Gastroesophageal sphincter (tissue), 4 donors: ENCODE measurements at regions not wholly inside any gene's neighbourhood (a gene's known extent, or its start where the extent isn't known, plus 50 kb on each side); places are given as distances from the start of the nearest gene placed in this dataset.

Source experiments
- ATAC-seq: fragments of 150-250 bp; one replicate; pipeline ENCODE4 v1.9.1; 2016; ENCODE audit warnings: mild to moderate bottlenecking, moderate library complexity
- H3K27ac ChIP-seq, 4 donors: fragments of 200-600 bp; sonication (generic) in 3 of 4; 1 replicate in 3 of 4; 2 replicates in 1 of 4; pipeline ENCODE4 v1.5.1; 2016 to 2019
- H3K27me3 ChIP-seq: fragments of 200-600 bp; sonication (generic); one replicate; pipeline ENCODE4 v1.5.1; 2019
- H3K36me3 ChIP-seq, 2 donors: fragments of 200-600 bp; sonication (generic); one replicate each; pipeline ENCODE4 v1.5.1; 2019; ENCODE audit warnings: control low read depth in 1 of 2
- H3K4me1 ChIP-seq, 3 donors: fragments of 200-600 bp; sonication (generic); 1 replicate in 2 of 3; 2 replicates in 1 of 3; pipeline ENCODE4 v1.5.1; 2016 to 2019; ENCODE audit warnings: control low read depth in 2 of 3
- H3K4me3 ChIP-seq, 2 donors: fragments of 200-600 bp; sonication (generic); one replicate each; pipeline ENCODE4 v1.5.1; 2019; ENCODE audit warnings: mild to moderate bottlenecking in 1 of 2, moderate library complexity in 1 of 2
- H3K9me3 ChIP-seq, 3 donors: fragments of 200-600 bp; sonication (generic); one replicate each; pipeline ENCODE4 v1.5.1; 2017 to 2019; ENCODE audit warnings: control low read depth in 2 of 3
- EP300 ChIP-seq: sonication (generic); formaldehyde crosslinking; IDR thresholded peaks from one replicate; pipeline ENCODE4 v1.6.1; 2017; ENCODE audit warnings: antibody characterized with exemption, mild to moderate bottlenecking
- POLR2A ChIP-seq, 2 donors: fragments of 450-650 bp; IDR thresholded peaks; one replicate each; pipeline ENCODE4 v1.6.1; 2017; ENCODE audit warnings: antibody characterized with exemption in 2 of 2, mild to moderate bottlenecking in 2 of 2, moderate library complexity in 1 of 2
- POLR2AphosphoS5 ChIP-seq: sonication (generic); formaldehyde crosslinking; IDR thresholded peaks from one replicate; pipeline ENCODE4 v1.6.1; 2017; ENCODE audit warnings: antibody characterized with exemption
- WGBS, 2 donors: methylation state at CpG; one replicate each; pipeline ENCODE4 v1.1.5; 2018; ENCODE audit warnings: low coverage in 1 of 2; 5-methylcytosine and 5-hydroxymethylcytosine counted together
- small RNA-seq, 4 donors: library from RNA; depleted of rRNA; stranded (forward); fragments of <200 nt; gene quantifications; one replicate each; pipeline ENCODE3, GENCODE V24; 2016
- TF ChIP-seq, protein P1 (sequence below), 4 experiments: fragments of 200-600 bp in 2 of 4; fragments of 450-650 bp in 2 of 4; sonication (generic) in 1 of 4; IDR thresholded peaks; one replicate each; pipeline ENCODE4 v1.5.1; 2017 to 2019; ENCODE audit warnings: antibody characterized with exemption in 4 of 4, mild to moderate bottlenecking in 2 of 4, moderate library complexity in 2 of 4

DNA sequence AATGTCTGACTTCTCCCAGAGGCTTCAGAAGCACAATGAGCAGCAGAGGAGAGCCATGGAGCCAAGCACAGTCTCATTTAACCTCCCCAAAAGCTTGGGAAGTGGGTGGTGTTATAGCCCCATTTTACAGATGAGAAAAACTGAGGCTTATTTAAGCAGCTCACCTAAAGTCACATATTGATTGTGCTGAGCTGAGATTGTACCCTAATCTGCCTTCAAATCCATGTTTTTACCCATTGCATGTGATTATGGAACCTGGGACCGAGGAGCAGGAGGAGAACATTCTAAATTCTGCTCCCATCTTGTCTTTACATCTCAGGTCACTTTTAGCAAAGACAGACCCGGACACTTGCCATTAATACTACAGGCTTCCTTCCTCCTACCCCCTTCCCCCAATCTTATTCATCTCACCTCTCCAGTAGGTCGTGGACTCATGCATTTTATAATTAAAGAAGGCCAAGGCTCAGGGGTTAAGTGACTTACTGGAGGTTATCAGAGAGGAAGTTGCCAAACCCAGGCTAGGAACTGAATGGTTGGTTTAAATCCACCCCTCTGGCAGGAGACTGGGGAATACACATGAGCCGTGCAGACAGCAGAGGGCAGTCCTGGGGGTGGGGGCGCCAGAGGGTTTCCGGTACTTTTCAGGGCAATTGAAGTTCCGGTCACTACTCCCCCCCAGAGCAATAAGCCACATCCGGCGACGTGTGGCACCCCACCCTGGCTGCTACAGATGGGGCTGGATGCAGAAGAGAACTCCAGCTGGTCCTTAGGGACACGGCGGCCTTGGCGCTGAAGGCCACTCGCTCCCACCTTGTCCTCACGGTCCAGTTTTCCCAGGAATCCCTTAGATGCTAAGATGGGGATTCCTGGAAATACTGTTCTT lies 51.0 kb upstream of the IL17B start:
- peak; percentile 37 for TF ChIP-seq POLR2AphosphoS5
- peak; percentile 16 for TF ChIP-seq POLR2A (IDR thresholded peaks at IDR 0.05)
- TF ChIP-seq, protein P1, sequence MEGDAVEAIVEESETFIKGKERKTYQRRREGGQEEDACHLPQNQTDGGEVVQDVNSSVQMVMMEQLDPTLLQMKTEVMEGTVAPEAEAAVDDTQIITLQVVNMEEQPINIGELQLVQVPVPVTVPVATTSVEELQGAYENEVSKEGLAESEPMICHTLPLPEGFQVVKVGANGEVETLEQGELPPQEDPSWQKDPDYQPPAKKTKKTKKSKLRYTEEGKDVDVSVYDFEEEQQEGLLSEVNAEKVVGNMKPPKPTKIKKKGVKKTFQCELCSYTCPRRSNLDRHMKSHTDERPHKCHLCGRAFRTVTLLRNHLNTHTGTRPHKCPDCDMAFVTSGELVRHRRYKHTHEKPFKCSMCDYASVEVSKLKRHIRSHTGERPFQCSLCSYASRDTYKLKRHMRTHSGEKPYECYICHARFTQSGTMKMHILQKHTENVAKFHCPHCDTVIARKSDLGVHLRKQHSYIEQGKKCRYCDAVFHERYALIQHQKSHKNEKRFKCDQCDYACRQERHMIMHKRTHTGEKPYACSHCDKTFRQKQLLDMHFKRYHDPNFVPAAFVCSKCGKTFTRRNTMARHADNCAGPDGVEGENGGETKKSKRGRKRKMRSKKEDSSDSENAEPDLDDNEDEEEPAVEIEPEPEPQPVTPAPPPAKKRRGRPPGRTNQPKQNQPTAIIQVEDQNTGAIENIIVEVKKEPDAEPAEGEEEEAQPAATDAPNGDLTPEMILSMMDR (IDR thresholded peaks at IDR 0.05) = peak in 3 of 4 experiments; percentile 23 to 42 (median 32)
- no peak for TF ChIP-seq EP300
- Histone ChIP-seq H3K36me3 (peaks cover 3 to 57% of the 10 kb centered on the region in 2 donors), H3K27ac (peak overlapping the region; percentile 93 to 100 (median 95)), H3K9me3 (peaks cover 0 to 5% (median 0%) of the 10 kb centered on the region in 3 donors), H3K4me1 (peaks cover 0 to 65% (median 5%) of the 10 kb centered on the region in 3 donors), H3K4me3 (no peak overlapping the region), H3K27me3 (no peaks in the 10 kb centered on the region)
- peak; percentile 10 for ATAC-seq
- 17 to 26% methylated on average over 2 to 3 of the region's 15 CpGs for WGBS, 2 donors

Small RNA genes lying in the stretch of these regions (small RNA-seq; reads per million reads assigned to genes)
- 0 reads per million in 4 donors for gene MIR145
